Tibial nerve (tissue), 4 donors: ENCODE measurements at regions not wholly inside any gene's neighbourhood (a gene's known extent, or its start where the extent isn't known, plus 50 kb on each side); places are given as distances from the start of the nearest gene placed in this dataset.

Experiments used
- EP300 ChIP-seq, 2 donors: sonication (generic); formaldehyde crosslinking; IDR thresholded peaks; one replicate each; pipeline ENCODE4 v1.6.1; 2017; ENCODE audit warnings: antibody characterized with exemption in 2 of 2, mild to moderate bottlenecking in 1 of 2
- POLR2A ChIP-seq, 2 donors: fragments of 450-650 bp; IDR thresholded peaks; one replicate each; pipeline ENCODE4 v1.6.1; 2017; ENCODE audit warnings: antibody characterized with exemption in 2 of 2, mild to moderate bottlenecking in 2 of 2, moderate library complexity in 2 of 2
- TF ChIP-seq, protein P1 (sequence below), 5 experiments: fragments of 200-600 bp in 3 of 5; fragments of 450-650 bp in 2 of 5; sonication (generic) in 3 of 5; IDR thresholded peaks; one replicate each; pipeline ENCODE4 v1.5.1; 2016 to 2019; ENCODE audit warnings: antibody characterized with exemption in 5 of 5, mild to moderate bottlenecking in 3 of 5, moderate library complexity in 2 of 5

DNA sequence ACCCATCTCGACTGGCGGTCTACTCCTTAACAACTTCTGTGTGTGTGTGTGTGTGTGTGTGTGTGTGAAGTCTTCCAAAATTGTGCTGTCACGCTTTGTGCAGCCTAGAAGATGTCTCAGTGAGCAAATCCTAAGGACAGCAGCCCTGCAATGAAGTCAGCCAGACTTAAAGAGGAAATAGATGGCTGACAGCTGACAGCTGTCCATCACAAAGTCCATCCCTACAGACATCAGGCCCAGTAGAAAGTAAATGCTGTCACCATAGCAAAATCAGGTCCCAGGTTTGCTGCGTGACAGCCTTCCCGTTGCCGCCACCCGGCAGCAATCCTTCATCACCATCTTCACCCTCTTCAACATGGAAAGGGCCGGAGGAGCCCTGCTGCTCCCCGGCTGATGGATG lies 416.0 kb downstream of the SOX9 start:
- TF ChIP-seq, protein P1, sequence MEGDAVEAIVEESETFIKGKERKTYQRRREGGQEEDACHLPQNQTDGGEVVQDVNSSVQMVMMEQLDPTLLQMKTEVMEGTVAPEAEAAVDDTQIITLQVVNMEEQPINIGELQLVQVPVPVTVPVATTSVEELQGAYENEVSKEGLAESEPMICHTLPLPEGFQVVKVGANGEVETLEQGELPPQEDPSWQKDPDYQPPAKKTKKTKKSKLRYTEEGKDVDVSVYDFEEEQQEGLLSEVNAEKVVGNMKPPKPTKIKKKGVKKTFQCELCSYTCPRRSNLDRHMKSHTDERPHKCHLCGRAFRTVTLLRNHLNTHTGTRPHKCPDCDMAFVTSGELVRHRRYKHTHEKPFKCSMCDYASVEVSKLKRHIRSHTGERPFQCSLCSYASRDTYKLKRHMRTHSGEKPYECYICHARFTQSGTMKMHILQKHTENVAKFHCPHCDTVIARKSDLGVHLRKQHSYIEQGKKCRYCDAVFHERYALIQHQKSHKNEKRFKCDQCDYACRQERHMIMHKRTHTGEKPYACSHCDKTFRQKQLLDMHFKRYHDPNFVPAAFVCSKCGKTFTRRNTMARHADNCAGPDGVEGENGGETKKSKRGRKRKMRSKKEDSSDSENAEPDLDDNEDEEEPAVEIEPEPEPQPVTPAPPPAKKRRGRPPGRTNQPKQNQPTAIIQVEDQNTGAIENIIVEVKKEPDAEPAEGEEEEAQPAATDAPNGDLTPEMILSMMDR (IDR thresholded peaks at IDR 0.05) = no peak
- TF ChIP-seq POLR2A (IDR thresholded peaks at IDR 0.05) = no peak
- no peak for TF ChIP-seq EP300 (IDR thresholded peaks at IDR 0.05)
